Nephron progenitor cell (in vitro differentiated cells): ENCODE measurements at regions not wholly inside any gene's neighbourhood (a gene's known extent, or its start where the extent isn't known, plus 50 kb on each side); places are given as distances from the start of the nearest gene placed in this dataset.

Experiments used
- DNase-seq: peaks from one replicate; pipeline ENCODE4 v3.0.0; 2021
- H3K27ac Mint-ChIP-seq: 2 replicates; pipeline ENCODE4 v1.8.0; 2021; ENCODE audit warnings: mild to moderate bottlenecking, moderate library complexity, mixed read lengths
- H3K27me3 Mint-ChIP-seq: 2 replicates; pipeline ENCODE4 v1.8.0; 2021; ENCODE audit warnings: mild to moderate bottlenecking, low read depth, mixed read lengths; ENCODE audit not compliant: poor library complexity
- H3K36me3 Mint-ChIP-seq: 2 replicates; pipeline ENCODE4 v1.8.0; 2021; ENCODE audit warnings: low read depth, mixed read lengths
- H3K4me1 Mint-ChIP-seq: 2 replicates; pipeline ENCODE4 v1.8.0; 2021; ENCODE audit warnings: mixed read lengths
- H3K4me3 Mint-ChIP-seq: 2 replicates; pipeline ENCODE4 v1.8.0; 2021; ENCODE audit warnings: mild to moderate bottlenecking, moderate library complexity, mixed read lengths
- H3K9me3 Mint-ChIP-seq: 2 replicates; pipeline ENCODE4 v1.8.0; 2021; ENCODE audit warnings: mild to moderate bottlenecking, moderate library complexity, mixed read lengths
- CTCF ChIP-seq: fragments of 200-600 bp; sonication (generic); IDR thresholded peaks from 2 replicates; pipeline ENCODE4 v1.5.0; 2021; ENCODE audit warnings: antibody characterized with exemption

- no peak for DNase-seq
- Mint-ChIP-seq H3K9me3 (peaks cover 4% of the 10 kb centered on the region), H3K4me1 (peaks cover 44% of the 10 kb centered on the region), H3K4me3 (no peak overlapping the region), H3K27me3 (peaks cover 14% of the 10 kb centered on the region), H3K36me3 (peaks cover 5% of the 10 kb centered on the region), H3K27ac (no peak overlapping the region)
- TF ChIP-seq CTCF = no peak
Observed at GRCh38 chr10:118118716-118119115, 72.0 kb upstream of the RAB11FIP2 start.

- H3K36me3 Mint-ChIP-seq = no peaks in the 10 kb centered on the region
- H3K4me1 Mint-ChIP-seq = peaks cover 53% of the 10 kb centered on the region
- no peak for TF ChIP-seq CTCF
- peaks cover 11% of the 10 kb centered on the region for H3K27me3 Mint-ChIP-seq
- H3K4me3 Mint-ChIP-seq = peak overlapping the region; percentile 33
- peak; percentile 33 for DNase-seq
- no peaks in the 10 kb centered on the region for H3K9me3 Mint-ChIP-seq
- peak overlapping the region; percentile 96 for H3K27ac Mint-ChIP-seq
Observed at GRCh38 chr10:118116715-118117449, 70.1 kb upstream of the RAB11FIP2 start.

GRCh38 chr10:118116362-118116714 is 69.6 kb upstream of the RAB11FIP2 start:
- no peak for TF ChIP-seq CTCF
- Mint-ChIP-seq H3K4me3 (no peak overlapping the region), H3K9me3 (no peaks in the 10 kb centered on the region), H3K4me1 (peaks cover 58% of the 10 kb centered on the region), H3K36me3 (no peaks in the 10 kb centered on the region), H3K27me3 (peaks cover 7% of the 10 kb centered on the region), H3K27ac (peak overlapping the region; percentile 96)
- no peak for DNase-seq

GRCh38 chr10:118115701-118116100 is 69.0 kb upstream of the RAB11FIP2 start:
- DNase-seq = no peak
- no peak for TF ChIP-seq CTCF
- Mint-ChIP-seq H3K36me3 (no peaks in the 10 kb centered on the region), H3K27ac (no peak overlapping the region), H3K27me3 (peaks cover 7% of the 10 kb centered on the region), H3K4me1 (peaks cover 58% of the 10 kb centered on the region), H3K9me3 (no peaks in the 10 kb centered on the region), H3K4me3 (no peak overlapping the region)

- H3K27ac Mint-ChIP-seq = no peak overlapping the region
- H3K4me3 Mint-ChIP-seq = no peak overlapping the region
- no peak for DNase-seq
- TF ChIP-seq CTCF = no peak
- H3K36me3 Mint-ChIP-seq = no peaks in the 10 kb centered on the region
- H3K4me1 Mint-ChIP-seq = peaks cover 59% of the 10 kb centered on the region
- H3K27me3 Mint-ChIP-seq = peaks cover 7% of the 10 kb centered on the region
- no peaks in the 10 kb centered on the region for H3K9me3 Mint-ChIP-seq
Observed at GRCh38 chr10:118114992-118115391, 68.3 kb upstream of the RAB11FIP2 start.

- H3K4me1 Mint-ChIP-seq = peaks cover 62% of the 10 kb centered on the region
Observed at GRCh38 chr10:118112543-118113125, 65.9 kb upstream of the RAB11FIP2 start.

More at GRCh38 chr10:118112543-118113125, 65.9 kb upstream of the RAB11FIP2 start:
- DNase-seq = no peak
- no peak overlapping the region for H3K4me3 Mint-ChIP-seq
- no peak for TF ChIP-seq CTCF
- no peaks in the 10 kb centered on the region for H3K9me3 Mint-ChIP-seq
- no peaks in the 10 kb centered on the region for H3K36me3 Mint-ChIP-seq
- H3K27me3 Mint-ChIP-seq = peaks cover 8% of the 10 kb centered on the region
- H3K27ac Mint-ChIP-seq = no peak overlapping the region
